Gastroesophageal sphincter (tissue), 3 donors: ENCODE measurements at regions not wholly inside any gene's neighbourhood (a gene's known extent, or its start where the extent isn't known, plus 50 kb on each side); places are given as distances from the start of the nearest gene placed in this dataset.

Experiments
- EP300 ChIP-seq: sonication (generic); formaldehyde crosslinking; IDR thresholded peaks from one replicate; pipeline ENCODE4 v1.6.1; 2017; ENCODE audit warnings: antibody characterized with exemption, mild to moderate bottlenecking
- POLR2A ChIP-seq, 2 donors: fragments of 450-650 bp; IDR thresholded peaks; one replicate each; pipeline ENCODE4 v1.6.1; 2017; ENCODE audit warnings: antibody characterized with exemption in 2 of 2, mild to moderate bottlenecking in 2 of 2, moderate library complexity in 1 of 2
- POLR2AphosphoS5 ChIP-seq: sonication (generic); formaldehyde crosslinking; IDR thresholded peaks from one replicate; pipeline ENCODE4 v1.6.1; 2017; ENCODE audit warnings: antibody characterized with exemption
- TF ChIP-seq, protein P1 (sequence below), 4 experiments: fragments of 200-600 bp in 2 of 4; fragments of 450-650 bp in 2 of 4; sonication (generic) in 1 of 4; IDR thresholded peaks; one replicate each; pipeline ENCODE4 v1.5.1; 2017 to 2019; ENCODE audit warnings: antibody characterized with exemption in 4 of 4, mild to moderate bottlenecking in 2 of 4, moderate library complexity in 2 of 4

DNA sequence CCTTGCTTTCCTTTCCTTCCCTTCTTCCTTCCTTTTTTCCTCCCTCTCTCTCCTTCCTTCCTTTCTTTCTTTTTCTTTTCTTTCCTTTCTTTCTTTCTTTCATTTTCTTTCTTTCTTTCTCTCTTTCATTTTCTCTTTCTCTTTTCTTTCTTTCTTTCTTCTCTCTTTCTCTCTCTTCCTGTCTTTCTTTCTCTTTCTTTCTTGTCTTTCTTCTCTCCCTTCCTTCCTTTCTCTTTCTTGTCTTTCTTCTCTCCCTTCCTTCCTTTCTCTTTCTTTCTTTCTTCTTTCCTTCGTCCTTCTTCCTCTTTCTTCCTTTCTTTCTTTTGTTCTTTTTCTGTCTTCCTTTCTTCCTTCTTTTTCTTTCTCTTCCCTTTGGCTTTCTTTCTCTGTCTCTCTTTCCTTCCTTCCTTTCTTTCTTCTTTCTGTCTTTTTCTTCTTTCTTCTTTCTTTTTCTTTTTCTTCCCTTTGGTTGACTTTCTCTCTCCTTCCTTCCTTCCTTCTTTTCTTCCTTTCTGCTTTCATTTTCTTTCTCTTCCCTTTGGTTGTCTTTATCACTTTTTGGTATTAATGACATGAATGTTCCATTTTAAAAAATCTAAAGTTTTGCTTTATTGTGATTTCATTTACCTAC, 496.4 kb upstream of the CBLB start:
- no peak for TF ChIP-seq POLR2A (IDR thresholded peaks at IDR 0.05)
- TF ChIP-seq, protein P1, sequence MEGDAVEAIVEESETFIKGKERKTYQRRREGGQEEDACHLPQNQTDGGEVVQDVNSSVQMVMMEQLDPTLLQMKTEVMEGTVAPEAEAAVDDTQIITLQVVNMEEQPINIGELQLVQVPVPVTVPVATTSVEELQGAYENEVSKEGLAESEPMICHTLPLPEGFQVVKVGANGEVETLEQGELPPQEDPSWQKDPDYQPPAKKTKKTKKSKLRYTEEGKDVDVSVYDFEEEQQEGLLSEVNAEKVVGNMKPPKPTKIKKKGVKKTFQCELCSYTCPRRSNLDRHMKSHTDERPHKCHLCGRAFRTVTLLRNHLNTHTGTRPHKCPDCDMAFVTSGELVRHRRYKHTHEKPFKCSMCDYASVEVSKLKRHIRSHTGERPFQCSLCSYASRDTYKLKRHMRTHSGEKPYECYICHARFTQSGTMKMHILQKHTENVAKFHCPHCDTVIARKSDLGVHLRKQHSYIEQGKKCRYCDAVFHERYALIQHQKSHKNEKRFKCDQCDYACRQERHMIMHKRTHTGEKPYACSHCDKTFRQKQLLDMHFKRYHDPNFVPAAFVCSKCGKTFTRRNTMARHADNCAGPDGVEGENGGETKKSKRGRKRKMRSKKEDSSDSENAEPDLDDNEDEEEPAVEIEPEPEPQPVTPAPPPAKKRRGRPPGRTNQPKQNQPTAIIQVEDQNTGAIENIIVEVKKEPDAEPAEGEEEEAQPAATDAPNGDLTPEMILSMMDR (IDR thresholded peaks at IDR 0.05): no peak
- TF ChIP-seq POLR2AphosphoS5: no peak
- TF ChIP-seq EP300: no peak
